ENCODE measurements at regions not wholly inside any gene's neighbourhood (a gene's known extent, or its start where the extent isn't known, plus 50 kb on each side); places are given as distances from the start of the nearest gene placed in this dataset.
A peak's percentile ranks its signal among the peaks of the same experiment; 100 is the strongest.

DNA sequence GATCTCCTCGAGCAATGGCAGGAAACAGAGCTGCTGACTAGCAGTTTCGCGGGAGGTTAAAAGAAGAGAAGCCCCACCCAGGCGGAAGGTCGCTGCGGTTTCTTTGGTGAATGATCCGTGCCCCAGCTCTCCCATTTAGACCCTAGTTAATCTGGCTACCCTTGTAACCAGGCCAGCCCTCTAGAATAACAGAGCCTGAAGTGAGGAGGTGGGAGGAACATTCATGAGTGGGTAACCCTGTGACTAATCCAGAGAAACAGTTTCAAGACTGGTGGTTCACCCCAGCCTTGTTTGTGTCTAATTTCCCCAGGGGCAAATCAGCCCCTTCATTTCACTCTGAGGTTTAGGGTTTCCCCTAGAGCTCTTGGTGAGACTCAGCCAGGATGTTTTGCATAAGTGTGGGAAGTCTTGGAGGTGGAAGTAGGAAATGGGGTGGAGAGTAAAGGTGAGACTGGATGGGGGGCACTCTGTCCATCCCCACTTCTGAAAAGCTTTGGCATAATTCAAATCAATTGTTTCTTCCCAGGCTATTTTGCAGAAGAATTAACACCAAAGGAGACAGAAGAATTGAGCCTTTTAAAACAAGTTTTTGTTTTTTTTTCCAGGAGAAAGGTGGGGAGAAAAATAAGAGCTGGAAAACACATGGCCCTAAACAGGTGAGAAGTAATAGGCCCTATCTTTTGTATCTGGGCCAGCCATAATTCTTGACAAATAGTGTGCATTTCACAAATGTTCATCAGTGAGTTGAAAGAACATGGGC, 303.1 kb downstream of the RPLP1 start:
- intact Hi-C loops (cut with DNase I): no loop called here
- TF ChIP-seq EP300 (IDR thresholded peaks at IDR 0.05): no peak
- no peak for TF ChIP-seq CTCF (IDR thresholded peaks at IDR 0.05)
- TF ChIP-seq POLR2AphosphoS5 (IDR thresholded peaks at IDR 0.05): no peak
- no peak for TF ChIP-seq POLR2A (IDR thresholded peaks at IDR 0.05; ENCODE audit: low read depth)

GRCh38 chr15:69756440-69756839, 303.8 kb downstream of the RPLP1 start:
- intact Hi-C loops (cut with DNase I): no loop called here
- 94% methylated on average over 3 of the region's 3 CpGs for WGBS
- Histone ChIP-seq H3K27me3 (no peaks in the 10 kb centered on the region), H3K36me3 (no peaks in the 10 kb centered on the region), H3K27ac (replicated peaks in 1 of 4) (no peak overlapping the region), H3K4me3 (no peak overlapping the region), H3K9me3 (peaks cover 0 to 7% (median 7%) of the 10 kb centered on the region in 4 donors), H3K4me1 (no peaks in the 10 kb centered on the region)
- no peak for TF ChIP-seq EP300 (IDR thresholded peaks at IDR 0.05)
- TF ChIP-seq CTCF (IDR thresholded peaks at IDR 0.05): no peak
- no peak for TF ChIP-seq POLR2AphosphoS5 (IDR thresholded peaks at IDR 0.05)
- no peak for TF ChIP-seq POLR2A (IDR thresholded peaks at IDR 0.05; ENCODE audit: low read depth)
- peak; percentile 84 for DNase-seq (ENCODE audit: extremely low spot score)

More for the DNA sequence above, 303.1 kb downstream of the RPLP1 start:
- Histone ChIP-seq H3K9me3 (peaks cover 0 to 7% (median 7%) of the 10 kb centered on the region in 4 donors), H3K4me3 (no peak overlapping the region), H3K27me3 (no peaks in the 10 kb centered on the region), H3K4me1 (no peaks in the 10 kb centered on the region), H3K36me3 (no peaks in the 10 kb centered on the region), H3K27ac (replicated peaks in 1 of 4) (no peak overlapping the region)
- 57% methylated on average over 7 of the region's 7 CpGs for WGBS
- DNase-seq (ENCODE audit: extremely low spot score): peak; percentile 87

GRCh38 chr15:69757186-69757585, 304.6 kb downstream of the RPLP1 start:
- Histone ChIP-seq H3K36me3 (no peaks in the 10 kb centered on the region), H3K27me3 (no peaks in the 10 kb centered on the region), H3K4me3 (no peak overlapping the region), H3K4me1 (no peaks in the 10 kb centered on the region), H3K27ac (replicated peaks in 1 of 4) (no peak overlapping the region), H3K9me3 (peaks cover 0 to 7% (median 7%) of the 10 kb centered on the region in 4 donors)
- intact Hi-C loops (cut with DNase I): no loop called here
- TF ChIP-seq POLR2AphosphoS5 (IDR thresholded peaks at IDR 0.05): no peak
- TF ChIP-seq EP300 (IDR thresholded peaks at IDR 0.05): no peak
- TF ChIP-seq CTCF (IDR thresholded peaks at IDR 0.05): no peak
- TF ChIP-seq POLR2A (IDR thresholded peaks at IDR 0.05; ENCODE audit: low read depth): no peak
- WGBS: 94% methylated on average over 6 of the region's 6 CpGs
- peak; percentile 60 for DNase-seq (ENCODE audit: extremely low spot score)

- no peak overlapping the region for H3K27ac ChIP-seq (replicated peaks in 1 of 4)
- H3K4me1 ChIP-seq: no peaks in the 10 kb centered on the region
- peaks cover 0 to 4% (median 0%) of the 10 kb centered on the region in 4 donors for H3K27me3 ChIP-seq
- H3K9me3 ChIP-seq: peaks cover 0 to 6% (median 5%) of the 10 kb centered on the region in 4 donors
- 78% methylated on average over 2 of the region's 2 CpGs for WGBS
- TF ChIP-seq EP300 (IDR thresholded peaks at IDR 0.05) (no peak), POLR2A (IDR thresholded peaks at IDR 0.05; ENCODE audit: low read depth) (no peak)
- intact Hi-C loops (cut with DNase I): no loop called here
- H3K36me3 ChIP-seq: no peaks in the 10 kb centered on the region
- peak; percentile 77 for DNase-seq (ENCODE audit: extremely low spot score)
- H3K4me3 ChIP-seq: no peak overlapping the region
Observed at GRCh38 chr15:69758291-69758771, 305.7 kb downstream of the RPLP1 start.

GRCh38 chr15:69758810-69759790, 306.5 kb downstream of the RPLP1 start:
- no peaks in the 10 kb centered on the region for H3K36me3 ChIP-seq
- peaks cover 0 to 4% (median 0%) of the 10 kb centered on the region in 4 donors for H3K27me3 ChIP-seq
- 92% methylated on average over 8 of the region's 8 CpGs for WGBS
- no peak for TF ChIP-seq EP300 (IDR thresholded peaks at IDR 0.05)
- TF ChIP-seq POLR2AphosphoS5 (IDR thresholded peaks at IDR 0.05): no peak
- TF ChIP-seq CTCF (IDR thresholded peaks at IDR 0.05): no peak
- no peak for TF ChIP-seq POLR2A (IDR thresholded peaks at IDR 0.05; ENCODE audit: low read depth)
- H3K27ac ChIP-seq (replicated peaks in 1 of 4): no peak overlapping the region
- H3K4me3 ChIP-seq: no peak overlapping the region
- DNase-seq (ENCODE audit: extremely low spot score): peak; percentile 85
- H3K4me1 ChIP-seq: no peaks in the 10 kb centered on the region
- intact Hi-C loops (cut with DNase I): no loop called here
- no peaks in the 10 kb centered on the region for H3K9me3 ChIP-seq

Measured in esophagus muscularis mucosa (tissue), 4 donors.